Psoas muscle (tissue), 7 donors: ENCODE measurements at regions not wholly inside any gene's neighbourhood (a gene's known extent, or its start where the extent isn't known, plus 50 kb on each side); places are given as distances from the start of the nearest gene placed in this dataset.

Experiments
- ATAC-seq, 4 donors: fragments of 200-7000 bp; cut with Tn5 transposase; one replicate each; pipeline ENCODE4 v1.9.1; 2020; ENCODE audit warnings: moderate library complexity in 3 of 4, mild to moderate bottlenecking in 2 of 4
- DNase-seq, 2 donors: peaks; one replicate each; pipeline ENCODE4 v3.0.0-alpha.2; 2020
- H3K27ac ChIP-seq: fragments of 200-600 bp; one replicate; pipeline ENCODE4 v1.8.0; 2022
- H3K27me3 ChIP-seq, 3 donors: fragments of 200-600 bp in 1 of 3; one replicate each; pipeline versions ENCODE4 v1.6.1 to v1.8.0; 2013 to 2022; ENCODE audit warnings: low read length in 2 of 3, mild to moderate bottlenecking in 2 of 3, moderate library complexity in 1 of 3; ENCODE audit not compliant: insufficient read depth in 3 of 3
- H3K36me3 ChIP-seq, 2 donors: fragments of 200-600 bp in 1 of 2; one replicate each; pipeline versions ENCODE4 v1.6.1 to v1.8.0; 2013 to 2022; ENCODE audit warnings: low read depth in 1 of 2, mild to moderate bottlenecking in 1 of 2, moderate library complexity in 1 of 2; ENCODE audit not compliant: insufficient read depth in 1 of 2
- H3K4me1 ChIP-seq: fragments of 200-600 bp; one replicate; pipeline ENCODE4 v1.8.0; 2022
- H3K4me3 ChIP-seq: fragments of 200-600 bp; one replicate; pipeline ENCODE4 v1.8.0; 2022; ENCODE audit warnings: mild to moderate bottlenecking
- H3K9me3 ChIP-seq: fragments of 200-600 bp; one replicate; pipeline ENCODE4 v1.8.0; 2022
- WGBS, 3 donors: extraction: QIAGEN DNeasy Blood & Tissue Kit; methylation state at CpG; one replicate each; pipeline versions ENCODE4 v1.1.6 to v1.1.7; 2013; 5-methylcytosine and 5-hydroxymethylcytosine counted together
- intact Hi-C, 2 donors: fragments of 100-400 bp; cut with DNase I; formaldehyde crosslinking; loops; one replicate each; pipeline versions ENCODE4 v1.11.0 to v1.14.2; 2022
- TF ChIP-seq, protein P1 (sequence below): fragments of 200-600 bp; IDR thresholded peaks from one replicate; pipeline ENCODE4 v1.8.0; 2022; ENCODE audit warnings: antibody characterized with exemption
- donor health status: healthy with polysubstance abuse.
- donor health status: DM: no; HTN: no; CAD: no; lungs with moderate emphysema.
- donor health status: Bipolar disorder and iron deficiency.
- donor health status: healthy.
- donor health status: DM: yes; HTN: yes; CAD: no.
- donor health status: DM: no; HTN: no; CAD: no.
- donor health status: DM: yes; HTN: yes; CAD: no.

DNA sequence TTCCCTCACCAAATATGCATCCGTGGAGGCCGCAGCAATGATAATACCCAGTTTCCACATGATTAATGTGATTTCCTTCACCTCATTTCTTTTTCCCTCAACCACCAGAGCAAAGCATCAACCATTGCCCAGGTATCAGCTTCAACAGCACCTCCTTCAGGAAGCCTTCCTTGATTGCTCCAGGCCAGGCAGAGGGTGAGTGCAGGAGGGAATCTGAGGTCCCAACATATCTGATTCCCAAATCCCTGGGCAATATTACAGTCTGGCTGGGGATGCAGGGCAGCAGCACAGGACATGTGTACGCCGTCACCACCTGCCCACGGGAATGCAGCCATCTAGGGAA is 142.4 kb upstream of the MYCN start:
- ATAC-seq: no peak
- Histone ChIP-seq H3K36me3 (no peaks in the 10 kb centered on the region), H3K4me3 (no peak overlapping the region), H3K27ac (no peak overlapping the region), H3K27me3 (no peaks in the 10 kb centered on the region), H3K9me3 (no peaks in the 10 kb centered on the region), H3K4me1 (no peaks in the 10 kb centered on the region)
- WGBS, 3 donors: 71 to 82% (median 79%) methylated on average over 5 of the region's 5 CpGs
- TF ChIP-seq, protein P1, sequence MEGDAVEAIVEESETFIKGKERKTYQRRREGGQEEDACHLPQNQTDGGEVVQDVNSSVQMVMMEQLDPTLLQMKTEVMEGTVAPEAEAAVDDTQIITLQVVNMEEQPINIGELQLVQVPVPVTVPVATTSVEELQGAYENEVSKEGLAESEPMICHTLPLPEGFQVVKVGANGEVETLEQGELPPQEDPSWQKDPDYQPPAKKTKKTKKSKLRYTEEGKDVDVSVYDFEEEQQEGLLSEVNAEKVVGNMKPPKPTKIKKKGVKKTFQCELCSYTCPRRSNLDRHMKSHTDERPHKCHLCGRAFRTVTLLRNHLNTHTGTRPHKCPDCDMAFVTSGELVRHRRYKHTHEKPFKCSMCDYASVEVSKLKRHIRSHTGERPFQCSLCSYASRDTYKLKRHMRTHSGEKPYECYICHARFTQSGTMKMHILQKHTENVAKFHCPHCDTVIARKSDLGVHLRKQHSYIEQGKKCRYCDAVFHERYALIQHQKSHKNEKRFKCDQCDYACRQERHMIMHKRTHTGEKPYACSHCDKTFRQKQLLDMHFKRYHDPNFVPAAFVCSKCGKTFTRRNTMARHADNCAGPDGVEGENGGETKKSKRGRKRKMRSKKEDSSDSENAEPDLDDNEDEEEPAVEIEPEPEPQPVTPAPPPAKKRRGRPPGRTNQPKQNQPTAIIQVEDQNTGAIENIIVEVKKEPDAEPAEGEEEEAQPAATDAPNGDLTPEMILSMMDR: no peak
- intact Hi-C loops: no loop called here
- no peak for DNase-seq

DNA sequence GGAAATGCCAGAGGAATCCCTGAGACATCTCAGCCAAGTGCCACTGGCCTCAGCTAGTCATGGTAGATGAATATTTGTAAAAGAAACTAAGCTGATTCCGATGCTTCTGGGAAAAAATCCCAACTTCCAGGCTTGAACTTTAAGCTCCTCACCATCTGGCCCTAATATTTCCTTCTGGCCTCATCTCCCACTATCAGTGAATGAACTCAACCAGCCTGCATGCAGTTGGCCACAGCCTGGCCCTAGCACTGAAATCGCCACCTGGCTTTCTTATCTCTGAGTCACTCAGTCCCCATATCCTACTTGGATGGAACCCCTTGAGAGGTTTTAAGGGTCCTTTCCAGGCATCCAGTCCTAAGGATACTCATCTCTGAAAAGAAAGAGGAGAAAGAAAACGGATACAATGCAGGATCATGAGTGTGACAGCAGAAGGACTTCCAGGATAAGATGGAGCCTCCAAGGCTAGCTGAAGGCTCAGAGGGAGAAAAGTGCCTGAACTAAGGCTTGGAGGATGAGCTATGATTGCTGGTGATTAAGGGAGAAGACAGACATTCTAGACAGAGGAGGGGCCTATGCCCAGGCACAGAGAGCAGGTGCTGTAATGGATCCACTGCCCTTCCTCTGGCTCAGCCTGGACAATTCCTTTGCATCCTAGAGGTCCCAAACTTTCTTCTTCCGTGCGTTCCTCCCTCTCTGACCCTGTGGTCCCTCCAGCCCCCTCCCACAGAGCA is 141.5 kb upstream of the MYCN start:
- Histone ChIP-seq H3K27ac (no peak overlapping the region), H3K4me1 (no peaks in the 10 kb centered on the region), H3K36me3 (no peaks in the 10 kb centered on the region), H3K9me3 (no peaks in the 10 kb centered on the region), H3K4me3 (no peak overlapping the region), H3K27me3 (no peaks in the 10 kb centered on the region)
- no peak for ATAC-seq
- 64 to 72% (median 69%) methylated on average over 5 of the region's 5 CpGs for WGBS, 3 donors
- intact Hi-C loops: no loop called here
- no peak for DNase-seq
- TF ChIP-seq, protein P1: no peak

DNA sequence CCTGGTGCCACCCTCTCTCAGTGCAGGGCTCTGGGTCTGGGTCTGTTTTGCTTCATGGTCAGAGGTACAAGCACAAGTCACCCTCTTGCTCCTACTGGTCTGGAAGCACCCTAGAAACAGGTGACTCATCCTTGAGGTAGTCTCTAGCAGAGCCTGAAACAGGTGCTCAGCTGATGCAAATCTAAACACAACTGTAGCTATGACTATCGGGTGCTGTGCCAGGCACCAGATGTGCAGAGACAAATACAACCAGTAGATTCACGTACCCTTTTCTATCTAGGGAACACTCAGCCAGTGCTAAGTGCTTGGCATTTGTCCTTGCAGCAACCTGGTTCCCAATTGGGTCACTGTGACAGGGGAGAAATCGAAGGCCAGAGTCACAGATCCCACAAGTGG is 140.9 kb upstream of the MYCN start:
- H3K27ac ChIP-seq: no peak overlapping the region
- TF ChIP-seq, protein P1: no peak
- ATAC-seq (no peak), DNase-seq (no peak)
- no peaks in the 10 kb centered on the region for H3K9me3 ChIP-seq
- WGBS, 3 donors: 48 to 53% (median 50%) methylated on average over 3 of the region's 3 CpGs
- H3K36me3 ChIP-seq: no peaks in the 10 kb centered on the region
- no peak overlapping the region for H3K4me3 ChIP-seq
- intact Hi-C loops: no loop called here
- H3K4me1 ChIP-seq: no peaks in the 10 kb centered on the region
- no peaks in the 10 kb centered on the region for H3K27me3 ChIP-seq

GRCh38 chr2:15800495-15801329 is 139.6 kb upstream of the MYCN start:
- no peak for ATAC-seq

More at GRCh38 chr2:15800495-15801329, 139.6 kb upstream of the MYCN start:
- Histone ChIP-seq H3K36me3 (no peaks in the 10 kb centered on the region), H3K27me3 (no peaks in the 10 kb centered on the region), H3K27ac (no peak overlapping the region), H3K4me1 (no peaks in the 10 kb centered on the region), H3K4me3 (no peak overlapping the region), H3K9me3 (no peaks in the 10 kb centered on the region)
- TF ChIP-seq, protein P1: no peak
- no peak for DNase-seq
- intact Hi-C loops: no loop called here
- 93 to 94% (median 93%) methylated on average over 17 of the region's 17 CpGs for WGBS, 3 donors
